GM20000 (cell line): ENCODE measurements at regions not wholly inside any gene's neighbourhood (a gene's known extent, or its start where the extent isn't known, plus 50 kb on each side); places are given as distances from the start of the nearest gene placed in this dataset.

Experiments used
- DNase-seq: peaks from one replicate; pipeline ENCODE4 v3.0.0; 2012; ENCODE audit warnings: low spot score
- CTCF ChIP-seq: IDR thresholded peaks from 2 replicates; pipeline ENCODE4 v1.5.1; 2012; ENCODE audit warnings: mild to moderate bottlenecking, control low read depth; ENCODE audit errors: extremely low read depth, missing control alignments

GRCh38 chr16:86764551-86764950 lies 186.2 kb downstream of the FOXL1 start:
- TF ChIP-seq CTCF = no peak

DNA sequence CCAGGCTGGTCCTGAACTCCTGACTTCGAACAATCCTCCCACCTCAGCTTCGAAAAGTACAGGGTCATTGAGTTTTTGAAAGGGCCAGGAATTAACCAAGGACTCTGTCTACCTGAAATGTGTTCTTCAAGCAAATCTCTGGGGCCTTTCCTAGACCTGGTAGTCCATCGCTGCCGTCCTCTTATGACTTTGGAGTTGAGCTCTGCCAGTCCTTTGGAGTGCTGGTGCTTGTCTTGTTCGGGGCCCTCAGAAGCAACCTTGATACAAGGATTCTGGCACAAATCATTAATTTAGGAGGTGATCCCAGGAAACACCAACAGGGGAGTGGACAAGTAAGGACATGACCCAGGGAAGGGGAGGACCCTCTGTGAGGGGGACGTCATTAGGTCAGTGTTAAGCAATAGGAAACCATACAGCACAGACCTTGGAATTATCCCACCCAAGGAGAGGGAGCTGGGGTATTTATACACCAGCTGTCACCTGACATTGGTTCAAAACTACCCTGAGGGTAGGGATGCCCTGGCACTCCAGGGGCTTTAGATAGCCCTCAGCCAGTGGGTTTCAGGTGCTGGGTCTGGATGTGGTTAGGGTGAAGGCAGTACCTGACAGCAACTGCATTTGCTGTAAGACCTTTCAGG lies 187.2 kb downstream of the FOXL1 start:
- no peak for TF ChIP-seq CTCF
- DNase-seq = no peak

More at GRCh38 chr16:86764551-86764950, 186.2 kb downstream of the FOXL1 start:
- no peak for DNase-seq

DNA sequence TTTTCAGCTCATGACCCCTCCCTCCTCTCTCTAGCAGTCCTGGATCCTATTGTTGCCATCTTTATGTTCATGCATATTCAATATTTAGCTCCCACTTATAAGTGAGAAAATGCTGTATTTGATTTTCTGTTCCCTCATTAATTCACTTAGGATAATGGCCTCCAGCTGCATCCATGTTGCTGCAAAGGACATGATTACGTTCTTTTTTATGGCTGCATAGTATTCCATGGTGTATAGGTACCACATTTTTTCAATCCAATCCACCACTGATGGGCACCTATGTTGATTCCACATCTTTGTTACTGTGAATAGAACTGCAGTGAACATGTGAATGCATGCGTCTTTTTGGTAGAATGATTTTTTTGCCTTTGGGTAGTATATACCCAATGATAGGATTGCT lies 188.4 kb downstream of the FOXL1 start:
- DNase-seq = no peak
- TF ChIP-seq CTCF = no peak

DNA sequence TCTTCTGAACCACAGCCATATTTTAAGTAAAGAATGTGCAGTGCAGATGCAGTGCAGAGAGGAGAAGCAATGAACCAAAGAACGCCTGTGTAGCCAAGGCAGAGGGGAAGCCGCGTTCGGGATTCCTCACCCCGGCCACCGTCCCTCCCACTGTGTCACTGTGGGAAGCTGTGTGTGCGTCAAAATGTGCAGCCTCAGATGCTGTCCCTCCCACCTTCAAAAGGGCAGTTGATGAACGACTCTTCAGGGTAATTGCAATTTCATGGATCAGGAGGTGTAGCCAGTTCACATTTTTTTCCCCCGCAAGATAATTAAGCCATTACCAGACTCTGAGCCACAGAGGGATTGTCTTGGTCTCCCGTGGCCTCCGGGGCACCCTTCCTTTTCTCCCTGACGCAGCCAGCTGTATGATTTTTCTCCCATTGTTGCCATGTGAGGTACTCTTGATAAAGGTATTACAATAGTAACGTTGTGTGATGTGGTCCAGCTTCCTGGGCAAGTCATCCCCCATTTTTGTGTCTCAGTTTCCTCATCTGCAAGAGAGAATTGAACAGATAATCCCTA lies 190.0 kb downstream of the FOXL1 start:
- TF ChIP-seq CTCF = no peak
- no peak for DNase-seq

DNA sequence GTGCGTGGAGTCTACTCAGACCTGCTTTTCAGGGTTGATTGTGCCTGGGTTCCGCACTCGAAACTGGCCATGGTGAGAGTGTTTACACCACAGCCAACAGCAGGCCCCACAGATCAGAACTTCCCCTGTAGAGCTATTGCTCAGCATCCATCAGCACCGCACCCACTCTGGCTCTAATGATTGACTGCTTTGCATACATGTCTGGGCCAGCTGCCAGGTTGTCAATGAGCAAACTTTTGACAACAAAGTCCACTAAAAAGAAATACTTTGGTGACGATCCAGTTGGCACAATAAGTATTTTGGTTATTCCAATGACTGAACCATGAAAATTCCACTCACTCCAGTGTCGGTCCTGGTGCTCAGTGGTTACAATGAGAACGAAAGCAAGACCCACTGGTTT lies 190.7 kb downstream of the FOXL1 start:
- no peak for TF ChIP-seq CTCF

DNA sequence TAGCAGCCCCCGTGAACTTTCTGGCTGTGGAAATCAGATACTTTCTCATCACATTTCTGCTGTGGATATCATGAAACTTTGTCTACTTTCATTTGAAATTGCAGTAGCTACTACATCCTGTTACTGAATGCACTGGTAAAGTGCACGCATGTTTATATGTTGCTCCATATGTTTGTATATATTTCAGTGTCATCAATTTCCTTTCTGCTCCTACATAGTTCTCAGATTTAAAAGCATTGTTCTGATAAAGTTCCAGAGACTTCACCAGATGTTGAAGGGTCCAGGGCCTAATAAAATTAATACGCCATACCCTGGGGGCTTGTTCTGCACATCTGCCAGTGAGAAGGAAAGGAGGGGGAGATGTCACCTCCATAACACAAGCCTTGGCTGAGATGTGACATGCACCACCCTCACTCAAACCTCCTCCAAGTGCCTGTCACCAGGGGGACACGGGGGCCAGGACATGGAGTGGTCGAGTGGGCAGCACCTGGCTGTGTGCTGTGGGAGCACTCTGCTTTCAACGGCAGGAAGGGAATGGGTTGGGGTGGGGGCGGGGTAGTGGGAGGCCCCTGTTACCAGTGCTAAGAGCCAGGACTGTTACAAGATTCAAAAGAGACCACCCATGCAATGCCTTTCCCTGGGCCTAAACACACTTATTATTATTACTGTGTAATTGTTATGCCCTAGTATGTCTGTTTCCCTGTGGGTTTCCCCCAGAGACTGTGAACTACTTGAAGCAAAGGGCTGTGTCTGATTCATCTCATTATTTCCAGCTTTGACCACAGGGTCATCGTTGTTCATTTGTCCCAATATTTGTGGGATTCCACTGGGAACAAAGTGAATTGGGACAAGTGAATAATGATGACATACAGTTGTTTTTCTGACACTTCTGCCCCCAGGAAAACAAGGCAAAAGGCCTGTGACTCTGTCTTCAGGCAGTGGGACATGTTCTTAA lies 193.4 kb downstream of the FOXL1 start:
- no peak for DNase-seq
- TF ChIP-seq CTCF = no peak

More for the DNA sequence above, 190.7 kb downstream of the FOXL1 start:
- no peak for DNase-seq

- TF ChIP-seq CTCF = no peak
- no peak for DNase-seq
Observed at GRCh38 chr16:86772671-86773353, 194.5 kb downstream of the FOXL1 start.
